ENCODE measurements at regions not wholly inside any gene's neighbourhood (a gene's known extent, or its start where the extent isn't known, plus 50 kb on each side); places are given as distances from the start of the nearest gene placed in this dataset.

GRCh38 chr4:41476310-41476885 lies 61.6 kb upstream of the LIMCH1 start:
- TF ChIP-seq CTCF (conservative IDR thresholded peaks at IDR 0.05; ENCODE audit: low read length), result no peak
- DNase-seq (ENCODE audit: low read depth), result no peak
- no peak overlapping the region for H3K4me3 ChIP-seq (ENCODE audit: low read length)

GRCh38 chr4:41477181-41477905 lies 60.6 kb upstream of the LIMCH1 start:
- DNase-seq (ENCODE audit: low read depth), result no peak
- no peak overlapping the region for H3K4me3 ChIP-seq (ENCODE audit: low read length)
- no peak for TF ChIP-seq CTCF (conservative IDR thresholded peaks at IDR 0.05; ENCODE audit: low read length)

GRCh38 chr4:41478518-41478917 lies 59.4 kb upstream of the LIMCH1 start:
- no peak for DNase-seq (ENCODE audit: low read depth)
- no peak overlapping the region for H3K4me3 ChIP-seq (ENCODE audit: low read length)
- no peak for TF ChIP-seq CTCF (conservative IDR thresholded peaks at IDR 0.05; ENCODE audit: low read length)

- no peak for DNase-seq (ENCODE audit: low read depth)
- TF ChIP-seq CTCF (conservative IDR thresholded peaks at IDR 0.05; ENCODE audit: low read length), result no peak
- H3K4me3 ChIP-seq (ENCODE audit: low read length), result no peak overlapping the region
Measured at GRCh38 chr4:41480896-41481311, 57.1 kb upstream of the LIMCH1 start.

- DNase-seq (ENCODE audit: low read depth), result no peak
- TF ChIP-seq CTCF (conservative IDR thresholded peaks at IDR 0.05; ENCODE audit: low read length), result no peak
- no peak overlapping the region for H3K4me3 ChIP-seq (ENCODE audit: low read length)
Measured at GRCh38 chr4:41483771-41484170, 54.2 kb upstream of the LIMCH1 start.

- no peak overlapping the region for H3K4me3 ChIP-seq (ENCODE audit: low read length)
- TF ChIP-seq CTCF (conservative IDR thresholded peaks at IDR 0.05; ENCODE audit: low read length), result no peak
Measured at GRCh38 chr4:41485041-41485440, 52.9 kb upstream of the LIMCH1 start.

GRCh38 chr4:41487868-41488440 lies 50.0 kb upstream of the LIMCH1 start:
- TF ChIP-seq CTCF (conservative IDR thresholded peaks at IDR 0.05; ENCODE audit: low read length), result no peak
- no peak overlapping the region for H3K4me3 ChIP-seq (ENCODE audit: low read length)
- DNase-seq (ENCODE audit: low read depth), result no peak

More at GRCh38 chr4:41485041-41485440, 52.9 kb upstream of the LIMCH1 start:
- no peak for DNase-seq (ENCODE audit: low read depth)
